22Rv1 (cell line): ENCODE measurements at regions not wholly inside any gene's neighbourhood (a gene's known extent, or its start where the extent isn't known, plus 50 kb on each side); places are given as distances from the start of the nearest gene placed in this dataset.

Experiments
- CTCF ChIP-seq: fragments of 450-650 bp; IDR thresholded peaks from 2 replicates; pipeline ENCODE4 v1.5.1; 2017; ENCODE audit warnings: mild to moderate bottlenecking
- ZFX ChIP-seq: fragments of 450-650 bp; IDR thresholded peaks from 2 replicates; pipeline ENCODE4 v1.6.1; 2017; ENCODE audit warnings: antibody characterized with exemption, borderline replicate concordance

GRCh38 chr10:30188101-30188500, 128.7 kb upstream of the JCAD start:
- TF ChIP-seq CTCF (no peak), ZFX (no peak)
